HG03045 (cell line): ENCODE measurements at regions not wholly inside any gene's neighbourhood (a gene's known extent, or its start where the extent isn't known, plus 50 kb on each side); places are given as distances from the start of the nearest gene placed in this dataset.

Experiments used
- ATAC-seq: cut with Tn5 transposase; IDR thresholded peaks from one replicate; pipeline ENCODE4 v1.9.1; 2021; ENCODE audit warnings: mild to moderate bottlenecking, moderate library complexity; ENCODE audit not compliant: unreplicated experiment

GRCh38 chr1:104921525-104921924 lies 1171.8 kb downstream of the AMY1C start:
- ATAC-seq, result no peak

DNA sequence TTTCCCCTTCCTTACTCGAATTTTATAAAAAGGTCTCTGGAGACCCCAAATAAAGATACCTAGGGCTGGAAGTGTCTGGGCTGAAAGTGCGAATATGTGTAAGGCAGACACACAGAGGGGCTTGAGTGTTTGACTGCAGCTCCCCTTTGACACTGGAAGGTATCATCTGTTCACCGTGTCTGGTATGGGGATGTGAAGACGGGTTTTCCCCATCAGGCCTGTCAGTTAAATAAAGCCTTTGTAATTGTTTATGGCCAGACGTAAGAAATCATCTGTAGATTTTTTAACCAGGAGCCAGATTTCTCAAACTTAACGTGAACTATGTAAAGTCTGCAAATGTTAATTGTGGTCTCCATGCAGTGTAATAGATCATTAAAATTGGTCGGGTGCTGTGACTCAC lies 1173.4 kb downstream of the AMY1C start:
- ATAC-seq, result no peak

GRCh38 chr1:104929280-104929679 lies 1179.6 kb downstream of the AMY1C start:
- ATAC-seq, result no peak

- no peak for ATAC-seq
Observed at GRCh38 chr1:104932030-104932915, 1182.6 kb downstream of the AMY1C start.

GRCh38 chr1:104932949-104933679 lies 1183.4 kb downstream of the AMY1C start:
- no peak for ATAC-seq

- no peak for ATAC-seq
Observed at GRCh38 chr1:104933846-104934245, 1184.1 kb downstream of the AMY1C start.

DNA sequence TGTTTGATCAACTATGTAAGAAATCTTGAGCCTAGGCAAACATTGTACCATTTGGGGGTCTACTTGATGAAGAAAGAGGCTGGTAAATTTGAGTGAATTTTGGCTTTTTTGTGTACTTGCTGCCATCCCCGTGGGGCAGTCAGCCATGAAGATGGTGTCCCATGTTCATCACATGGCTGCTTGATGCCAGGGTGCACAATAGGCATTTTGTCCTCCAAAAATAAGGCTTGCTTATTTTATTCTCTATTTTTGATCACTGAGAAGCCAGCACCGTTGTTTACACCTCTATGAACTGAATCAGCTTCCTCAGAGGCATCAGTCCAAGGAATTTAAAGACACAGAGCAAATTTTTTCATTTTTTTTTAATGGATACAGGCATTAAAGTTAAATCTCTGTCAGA lies 1195.7 kb downstream of the AMY1C start:
- no peak for ATAC-seq

DNA sequence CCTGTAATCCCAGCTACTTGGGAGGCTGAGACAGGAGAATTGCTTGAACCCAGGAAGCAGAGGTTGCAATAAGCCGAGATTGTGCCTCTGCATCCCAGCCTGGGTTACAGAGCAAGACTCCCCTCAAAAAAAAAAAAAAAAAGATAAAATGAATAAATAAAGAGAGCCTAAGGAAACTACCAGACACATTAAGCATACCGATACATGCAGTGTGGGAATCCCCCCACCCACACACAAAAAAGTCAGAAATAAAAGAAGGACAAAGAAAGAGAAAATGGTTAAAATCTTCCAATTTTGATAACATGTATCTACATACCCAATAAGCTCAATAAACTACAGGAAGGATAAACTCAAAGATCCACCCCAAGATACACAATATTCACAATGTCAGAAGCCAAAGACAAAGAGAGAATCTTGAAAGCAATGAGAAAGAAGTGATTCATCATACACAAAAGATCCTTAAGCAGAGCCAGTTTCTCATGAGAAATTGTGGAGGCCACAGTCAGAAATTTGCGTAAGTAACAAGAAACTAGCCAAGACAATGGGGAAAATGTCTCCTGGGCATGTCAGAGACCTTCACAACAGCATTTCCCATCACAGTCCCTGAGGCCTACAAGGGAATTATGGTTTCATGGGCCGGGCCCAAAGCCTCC lies 1197.0 kb downstream of the AMY1C start:
- no peak for ATAC-seq

GRCh38 chr1:104953555-104953954 lies 1203.9 kb downstream of the AMY1C start:
- ATAC-seq, result no peak

DNA sequence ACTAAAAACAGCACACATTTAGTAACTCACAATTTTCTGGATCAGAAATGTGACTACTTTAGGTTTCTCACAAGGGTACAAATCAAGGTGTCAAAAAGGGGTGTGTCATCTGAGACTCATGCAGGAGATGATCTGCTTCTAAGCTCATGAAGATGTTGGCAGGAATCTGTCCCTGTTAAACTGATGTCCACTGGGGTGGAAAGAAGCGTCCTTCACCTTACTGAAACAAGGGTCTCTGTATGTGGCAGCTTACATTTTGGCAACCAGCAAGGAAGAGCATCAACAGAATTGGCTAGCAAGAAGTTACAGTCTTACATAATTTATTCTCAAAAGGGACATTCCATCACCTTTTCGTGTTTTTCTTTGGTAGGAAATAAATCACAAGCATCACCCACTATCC lies 1223.8 kb downstream of the AMY1C start:
- no peak for ATAC-seq

GRCh38 chr1:104979651-104980050 lies 1230.0 kb downstream of the AMY1C start:
- ATAC-seq, result no peak

DNA sequence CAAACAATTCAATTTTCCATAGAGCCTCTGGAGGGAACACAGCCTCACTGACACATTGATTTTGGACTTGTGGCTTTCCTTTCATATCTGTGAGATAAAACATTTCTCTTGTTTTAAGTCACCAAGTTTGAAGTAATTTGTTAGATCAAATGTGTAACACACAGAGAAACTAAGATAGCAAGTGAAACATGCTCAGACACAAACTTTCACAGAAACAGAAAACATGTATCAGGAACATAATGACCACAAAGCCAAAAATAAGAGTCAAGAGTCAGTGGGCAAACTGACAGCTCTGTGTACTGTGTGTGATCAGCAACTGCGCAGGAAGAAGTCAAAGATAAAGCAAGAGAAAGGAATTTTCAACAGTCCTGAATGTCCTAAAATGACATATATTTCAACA lies 1237.5 kb downstream of the AMY1C start:
- ATAC-seq, result peak; percentile 96

DNA sequence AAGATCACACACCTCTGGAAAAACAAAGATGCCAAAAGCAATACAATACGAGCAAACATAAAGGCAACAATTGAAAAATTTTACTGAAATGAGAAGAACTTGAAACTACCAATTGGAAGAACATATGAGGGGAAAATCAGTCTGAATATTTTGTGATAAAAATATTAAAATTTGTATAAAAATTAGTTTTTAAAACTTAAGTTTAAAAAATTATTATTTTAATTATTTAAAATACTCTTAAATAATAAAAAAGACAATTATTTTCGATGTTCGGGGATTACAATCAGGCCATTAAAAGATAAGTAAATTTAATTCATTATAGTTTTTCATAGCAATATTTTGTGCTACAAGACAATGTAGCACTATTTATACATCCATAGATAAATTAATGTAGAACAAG lies 1239.3 kb downstream of the AMY1C start:
- ATAC-seq, result no peak

DNA sequence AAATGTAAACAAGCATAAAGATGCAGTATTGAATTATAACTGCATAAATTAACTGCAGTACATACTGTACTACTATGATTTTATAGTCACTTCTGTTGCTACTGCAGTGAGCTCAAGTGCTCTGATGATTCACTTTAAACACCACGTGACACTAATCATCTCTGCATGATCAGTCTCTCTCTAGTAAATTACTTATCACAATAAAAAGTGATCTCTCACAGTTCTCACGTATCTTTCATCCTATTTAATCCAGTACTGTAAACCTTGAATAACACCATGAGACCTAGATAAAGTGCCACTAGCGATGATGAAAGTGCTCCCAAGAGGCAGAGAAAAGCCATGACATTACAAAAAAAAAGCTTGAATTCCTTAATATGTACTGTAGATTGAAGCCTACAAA lies 1242.0 kb downstream of the AMY1C start:
- no peak for ATAC-seq

GRCh38 chr1:105000793-105001192 lies 1251.1 kb downstream of the AMY1C start:
- ATAC-seq, result no peak

GRCh38 chr1:105004515-105004914 lies 1254.8 kb downstream of the AMY1C start:
- ATAC-seq, result no peak

DNA sequence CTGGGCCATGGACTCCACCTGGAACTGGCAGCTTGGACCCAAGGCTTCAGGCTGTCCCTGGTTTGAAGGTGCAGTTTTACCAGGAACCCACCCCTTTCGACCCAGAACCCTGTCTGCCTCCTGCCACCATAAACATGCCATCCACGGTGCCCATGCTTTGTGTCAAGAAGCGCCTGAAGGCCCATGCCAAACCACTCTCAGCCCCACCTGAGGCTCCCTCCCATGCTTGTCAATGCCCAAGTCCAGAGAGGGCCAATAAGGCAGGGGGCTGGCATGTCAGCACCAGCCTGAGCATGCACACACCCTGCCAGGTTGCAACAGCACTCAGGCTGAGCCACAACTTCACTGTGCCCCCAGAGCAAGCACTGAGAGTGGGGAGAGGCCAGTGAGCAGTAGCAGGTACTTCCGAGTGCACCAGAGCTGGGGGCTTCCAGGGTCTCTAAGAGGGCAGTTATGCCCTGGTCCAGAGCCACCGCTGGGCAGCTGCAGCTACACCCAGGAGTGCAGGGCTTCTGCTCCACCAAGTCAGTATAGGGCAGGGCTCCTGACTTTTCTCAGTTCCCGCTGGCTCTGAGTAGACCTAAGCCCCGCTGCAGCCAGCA lies 1256.0 kb downstream of the AMY1C start:
- ATAC-seq, result no peak

- ATAC-seq, result no peak
Observed at GRCh38 chr1:105017587-105017986, 1267.9 kb downstream of the AMY1C start.

- ATAC-seq, result no peak
Observed at GRCh38 chr1:105023719-105024118, 1274.0 kb downstream of the AMY1C start.

DNA sequence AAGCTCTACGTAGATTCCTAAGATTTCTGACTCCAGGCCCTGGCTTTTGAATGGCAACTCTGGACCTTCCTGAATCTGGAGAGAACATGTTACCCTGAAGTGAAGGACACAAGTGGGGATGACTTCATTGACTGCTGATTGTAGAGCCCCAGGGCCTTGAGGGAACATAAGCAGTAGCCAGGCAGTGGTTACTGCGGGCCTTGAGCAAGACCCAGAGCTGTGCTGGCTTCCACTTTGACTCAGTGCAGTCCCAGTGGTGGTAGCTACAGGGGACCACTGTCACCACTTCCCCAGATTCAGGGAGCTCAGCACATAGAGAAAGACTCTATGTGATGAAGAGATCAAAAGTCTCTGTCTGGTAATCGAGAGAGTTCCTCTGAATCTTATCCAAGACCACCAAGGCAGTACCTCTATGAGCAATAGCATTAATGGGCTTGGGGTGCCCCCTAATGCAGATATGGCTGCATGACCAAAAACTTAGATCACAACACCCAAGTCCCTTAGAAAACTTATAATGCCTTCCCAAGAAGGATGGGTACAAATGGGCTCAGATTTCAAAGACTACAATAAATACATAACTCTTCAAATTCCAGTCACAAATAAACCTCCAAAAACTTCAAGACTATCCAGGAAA lies 1278.3 kb downstream of the AMY1C start:
- no peak for ATAC-seq

- ATAC-seq, result no peak
Observed at GRCh38 chr1:105072446-105072845, 1322.7 kb downstream of the AMY1C start.
